Endothelial cell of umbilical vein (primary cell): ENCODE measurements at regions not wholly inside any gene's neighbourhood (a gene's known extent, or its start where the extent isn't known, plus 50 kb on each side); places are given as distances from the start of the nearest gene placed in this dataset.

ENCODE experiments used
- BruUV-seq: library from RNA; stranded (reverse); fragments of 400-500 nt; replicated peaks from 2 replicates; lab custom pipeline; 2021; lab: Mats Ljungman, UMichigan
- CTCF ChIA-PET: fragments of 300-600, 350-600 bp; sonication (Branson Sonifier 250); formaldehyde crosslinking; loops from one replicate; lab custom pipeline; 2021; ENCODE audit warnings: antibody characterized with exemption, inconsistent platforms; lab: Charles Lee
- POLR2A ChIA-PET: fragments of 300-600, 350-600 bp; sonication (Branson Sonifier 250); formaldehyde crosslinking; loops from one replicate; lab custom pipeline; 2021; ENCODE audit warnings: antibody characterized with exemption, inconsistent platforms; lab: Charles Lee
- DNase-seq: peaks from one replicate; pipeline ENCODE4 v3.0.0-alpha.2; 2011; ENCODE audit warnings: low read depth, low spot score
- FAIRE-seq: peaks from 2 replicates; lab custom pipeline; 2011; peaks lifted over from hg19 to GRCh38; lab: Jason Lieb, UNC
- H2AFZ ChIP-seq: 2 replicates; pipeline ENCODE4 v1.6.0; 2012; ENCODE audit warnings: low read depth, low read length, control low read depth, inconsistent platforms
- H3K27ac ChIP-seq: 2 replicates; pipeline ENCODE4 v1.5.1; 2011; ENCODE audit warnings: low read depth, mild to moderate bottlenecking, control low read depth, low read length, moderate library complexity; ENCODE audit not compliant: insufficient read depth
- H3K27me3 ChIP-seq, 2 experiments: 2 replicates each; pipeline versions ENCODE4 v1.6.0 to v1.6.1; 2011; ENCODE audit warnings: low read length in 2 of 2, mixed read lengths in 1 of 2; ENCODE audit not compliant: control insufficient read depth in 2 of 2, insufficient read depth in 2 of 2
- H3K36me3 ChIP-seq, 2 experiments: 2 replicates in 1 of 2; 3 replicates in 1 of 2; pipeline ENCODE4 v1.5.1; 2011; ENCODE audit warnings: low read length in 2 of 2, mild to moderate bottlenecking in 1 of 2, moderate library complexity in 1 of 2; ENCODE audit not compliant: control insufficient read depth in 2 of 2, insufficient read depth in 2 of 2; ENCODE audit errors: extremely low read depth in 1 of 2
- H3K4me1 ChIP-seq: 3 replicates; pipeline ENCODE4 v1.5.1; 2011; ENCODE audit warnings: mild to moderate bottlenecking, low read length; ENCODE audit not compliant: control insufficient read depth, insufficient read depth; ENCODE audit errors: extremely low read depth
- H3K4me2 ChIP-seq: 2 replicates; pipeline ENCODE4 v1.6.1; 2011; ENCODE audit warnings: low read length, control low read depth, mixed read lengths; ENCODE audit not compliant: insufficient read depth
- H3K4me3 ChIP-seq, 3 experiments: fragments of 200-600 bp in 1 of 3; sonication (generic), shearing (Covaris generic) in 1 of 3; replicated peaks in 1 of 3; 2 replicates each; pipeline ENCODE4 v1.5.1; 2011 to 2016; ENCODE audit warnings: control low read depth in 3 of 3, low read length in 3 of 3, mild to moderate bottlenecking in 2 of 3, inconsistent platforms in 1 of 3, low read depth in 1 of 3, moderate library complexity in 1 of 3; ENCODE audit not compliant: insufficient read depth in 1 of 3
- H3K79me2 ChIP-seq: 2 replicates; pipeline ENCODE4 v1.6.0; 2012; ENCODE audit warnings: low read length, inconsistent platforms; ENCODE audit not compliant: control insufficient read depth, insufficient read depth
- H3K9ac ChIP-seq: replicated peaks from 2 replicates; pipeline ENCODE3; 2011; ENCODE audit warnings: low read length, control low read depth; ENCODE audit not compliant: insufficient read depth; ENCODE audit errors: extremely low read depth
- H3K9me1 ChIP-seq: replicated peaks from 3 replicates; pipeline ENCODE4 v1.6.0; 2011; ENCODE audit warnings: mild to moderate bottlenecking, low read length; ENCODE audit not compliant: control insufficient read depth, insufficient read depth; ENCODE audit errors: extremely low read depth
- H3K9me3 ChIP-seq: replicated peaks from 2 replicates; pipeline ENCODE4 v1.5.1; 2012; ENCODE audit warnings: low read length, inconsistent platforms; ENCODE audit not compliant: control insufficient read depth, insufficient read depth
- H4K20me1 ChIP-seq: replicated peaks from 2 replicates; pipeline ENCODE3; 2011; ENCODE audit warnings: mild to moderate bottlenecking, low read length; ENCODE audit not compliant: control insufficient read depth, insufficient read depth; ENCODE audit errors: extremely low read depth
- CTCF ChIP-seq, 2 donors: IDR thresholded peaks; 1 replicate in 1 of 2; 2 replicates in 1 of 2; pipeline ENCODE4 v1.5.1; 2011; ENCODE audit warnings: low read length in 2 of 2, mild to moderate bottlenecking in 2 of 2, moderate library complexity in 2 of 2, control low read depth in 1 of 2, inconsistent platforms in 1 of 2, low read depth in 1 of 2; ENCODE audit not compliant: insufficient read depth in 1 of 2; ENCODE audit errors: extremely low read depth in 1 of 2
- EZH2 ChIP-seq: IDR thresholded peaks from 2 replicates; pipeline ENCODE4 v1.6.1; 2012; ENCODE audit warnings: borderline replicate concordance, low read depth, mild to moderate bottlenecking, moderate library complexity, low read length, inconsistent platforms; ENCODE audit not compliant: severe bottlenecking
- FOS ChIP-seq: IDR thresholded peaks from 2 replicates; pipeline ENCODE4 v1.6.1; 2011; ENCODE audit warnings: mild to moderate bottlenecking, low read length, moderate library complexity, borderline replicate concordance; ENCODE audit not compliant: insufficient read depth
- GATA2 ChIP-seq: IDR thresholded peaks from 2 replicates; pipeline ENCODE4 v1.7.0; 2011; ENCODE audit warnings: low read depth, mild to moderate bottlenecking, moderate library complexity, mixed read lengths, low read length; ENCODE audit not compliant: insufficient read length, insufficient read depth
- JUN ChIP-seq: IDR thresholded peaks from 2 replicates; pipeline ENCODE4 v1.6.1; 2011; ENCODE audit warnings: borderline replicate concordance, low read depth; ENCODE audit not compliant: insufficient read length, insufficient read depth
- MYC ChIP-seq: IDR thresholded peaks from one replicate; pipeline ENCODE4 v1.6.1; 2011; ENCODE audit warnings: mild to moderate bottlenecking, low read depth, low read length
- POLR2A ChIP-seq: IDR thresholded peaks from 2 replicates; pipeline ENCODE4 v1.6.1; 2012; ENCODE audit warnings: low read depth, mild to moderate bottlenecking, control low read depth, low read length
- POLR2AphosphoS5 ChIP-seq: IDR thresholded peaks from 2 replicates; pipeline ENCODE4 v1.6.1; 2012; ENCODE audit warnings: low read depth, mild to moderate bottlenecking, control low read depth, low read length, moderate library complexity; ENCODE audit not compliant: insufficient read depth
- dilution Hi-C: fragments of 300-500 bp; cut with MboI; formaldehyde crosslinking; loops from one replicate; pipeline ENCODE4 v1.15.0; 2019; ENCODE audit warnings: low sequenced_read_pairs; ENCODE audit not compliant: extremely low pct_ligation_motif_present
- intact Hi-C: fragments of 100-400 bp; cut with micrococcal nuclease; formaldehyde crosslinking; loops from one replicate; pipeline ENCODE4 v1.10.0; 2022
- TF ChIP-seq, protein P1 (sequence below): IDR thresholded peaks from 2 replicates; pipeline ENCODE4 v1.6.1; 2011; ENCODE audit not compliant: insufficient read depth, insufficient read length

DNA sequence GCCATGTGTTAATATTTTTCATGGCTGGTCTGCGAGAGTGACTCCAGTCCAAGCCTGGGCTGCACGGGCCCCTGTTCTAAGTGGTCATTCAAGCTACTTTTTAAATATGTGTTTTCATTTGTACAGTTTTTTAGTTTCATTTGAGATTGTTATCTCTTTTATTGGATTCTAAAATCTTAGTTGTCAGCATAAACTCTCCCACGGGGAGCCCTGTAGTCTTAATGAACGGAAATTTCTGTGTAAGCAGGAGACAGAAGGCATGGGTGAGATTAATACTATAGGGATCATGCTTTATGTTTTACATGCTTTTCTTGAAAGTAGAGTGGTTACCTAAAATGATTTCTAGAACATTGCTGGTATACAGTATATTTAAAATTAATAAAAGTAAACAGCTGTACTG lies 373.1 kb upstream of the SLCO3A1 start:
- Histone ChIP-seq H3K36me3 (no peaks in the 10 kb centered on the region), H3K27ac (no peak overlapping the region), H3K9ac (no peak overlapping the region), H3K9me1 (no peaks in the 10 kb centered on the region), H3K27me3 (no peaks in the 10 kb centered on the region), H3K4me2 (no peak overlapping the region), H3K79me2 (no peaks in the 10 kb centered on the region), H2AFZ (no peak overlapping the region), H3K4me1 (no peaks in the 10 kb centered on the region), H3K4me3 (no peak overlapping the region), H3K9me3 (peaks cover 2% of the 10 kb centered on the region), H4K20me1 (no peaks in the 10 kb centered on the region)
- no TSS peak for BruUV-seq
- DNase-seq = no peak
- no peak for FAIRE-seq
- dilution Hi-C loops = no loop called here
- ChIA-PET POLR2A (no interaction called here), CTCF (no interaction called here)
- TF ChIP-seq GATA2 (no peak), POLR2AphosphoS5 (no peak), MYC (no peak), FOS (no peak), CTCF (IDR thresholded peaks at IDR 0.05; ENCODE audit: extremely low read depth in 1 of 2, insufficient read depth in 1 of 2, low read depth in 1 of 2, low read length in 2 of 2) (no peak), POLR2A (no peak), JUN (no peak), EZH2 (no peak)
- TF ChIP-seq, protein P1, sequence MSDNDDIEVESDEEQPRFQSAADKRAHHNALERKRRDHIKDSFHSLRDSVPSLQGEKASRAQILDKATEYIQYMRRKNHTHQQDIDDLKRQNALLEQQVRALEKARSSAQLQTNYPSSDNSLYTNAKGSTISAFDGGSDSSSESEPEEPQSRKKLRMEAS = no peak
- intact Hi-C loops = no loop called here
